Epithelial cell of esophagus (primary cell): ENCODE measurements at regions not wholly inside any gene's neighbourhood (a gene's known extent, or its start where the extent isn't known, plus 50 kb on each side); places are given as distances from the start of the nearest gene placed in this dataset.
"Not testable (repeated sequence)": the region's sequence is repeated elsewhere in the genome, so short reads cannot be mapped to it uniquely, and the experiment has no call there.

Experiments
- DNase-seq: peaks from one replicate; pipeline ENCODE4 v3.0.0; 2010; ENCODE audit warnings: low read depth
- H3K4me3 ChIP-seq: 2 replicates; pipeline ENCODE4 v1.5.1; 2011; ENCODE audit warnings: mild to moderate bottlenecking, low read length, control low read depth
- CTCF ChIP-seq: IDR thresholded peaks from 2 replicates; pipeline ENCODE4 v1.5.1; 2011; ENCODE audit warnings: low read depth, mild to moderate bottlenecking, low read length, control low read depth, inconsistent platforms; ENCODE audit not compliant: insufficient read depth; ENCODE audit errors: missing control alignments

GRCh38 chr9:95391271-95391670 lies 73.8 kb upstream of the FANCC start:
- not testable (repeated sequence) for DNase-seq, H3K4me3 ChIP-seq

- no peak for DNase-seq
- no peak overlapping the region for H3K4me3 ChIP-seq
- TF ChIP-seq CTCF: no peak
These were observed 71.9 kb upstream of the FANCC start for GRCh38 chr9:95389373-95389772.

- no peak overlapping the region for H3K4me3 ChIP-seq
- no peak for DNase-seq
- no peak for TF ChIP-seq CTCF
These were observed 69.3 kb upstream of the FANCC start for GRCh38 chr9:95386843-95387242.

GRCh38 chr9:95385521-95385920 lies 68.0 kb upstream of the FANCC start:
- no peak for DNase-seq
- no peak overlapping the region for H3K4me3 ChIP-seq
- TF ChIP-seq CTCF: no peak

- H3K4me3 ChIP-seq: no peak overlapping the region
- no peak for TF ChIP-seq CTCF
- DNase-seq: no peak
These were observed 66.3 kb upstream of the FANCC start for GRCh38 chr9:95383845-95384244.

- TF ChIP-seq CTCF: no peak
- H3K4me3 ChIP-seq: no peak overlapping the region
- DNase-seq: peak; percentile 4
These were observed 65.7 kb upstream of the FANCC start for GRCh38 chr9:95383185-95383676.

GRCh38 chr9:95382433-95382832 lies 64.9 kb upstream of the FANCC start:
- no peak for TF ChIP-seq CTCF
- no peak overlapping the region for H3K4me3 ChIP-seq
- no peak for DNase-seq
